ENCODE measurements at regions not wholly inside any gene's neighbourhood (a gene's known extent, or its start where the extent isn't known, plus 50 kb on each side); places are given as distances from the start of the nearest gene placed in this dataset.

DNA sequence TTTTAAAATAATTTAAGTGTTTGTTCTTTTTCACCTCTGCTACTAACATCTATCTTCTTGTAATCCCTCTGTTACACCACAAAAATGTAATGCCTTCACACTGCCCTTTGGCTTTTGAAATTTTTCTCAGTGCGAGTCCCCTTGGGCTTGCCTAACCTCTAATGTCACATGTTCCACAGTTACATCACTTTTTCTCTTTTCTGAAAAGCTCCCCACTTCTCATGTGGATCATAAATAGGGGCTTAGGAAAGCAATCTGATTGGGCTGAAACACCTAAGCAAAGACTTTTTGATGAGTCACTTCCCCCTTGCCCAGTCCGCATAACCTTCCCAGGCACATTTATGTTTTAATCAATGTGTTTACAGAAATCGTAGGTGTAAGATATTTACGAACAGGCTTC lies 288.2 kb downstream of the IPMK start:
- TF ChIP-seq, protein P1, sequence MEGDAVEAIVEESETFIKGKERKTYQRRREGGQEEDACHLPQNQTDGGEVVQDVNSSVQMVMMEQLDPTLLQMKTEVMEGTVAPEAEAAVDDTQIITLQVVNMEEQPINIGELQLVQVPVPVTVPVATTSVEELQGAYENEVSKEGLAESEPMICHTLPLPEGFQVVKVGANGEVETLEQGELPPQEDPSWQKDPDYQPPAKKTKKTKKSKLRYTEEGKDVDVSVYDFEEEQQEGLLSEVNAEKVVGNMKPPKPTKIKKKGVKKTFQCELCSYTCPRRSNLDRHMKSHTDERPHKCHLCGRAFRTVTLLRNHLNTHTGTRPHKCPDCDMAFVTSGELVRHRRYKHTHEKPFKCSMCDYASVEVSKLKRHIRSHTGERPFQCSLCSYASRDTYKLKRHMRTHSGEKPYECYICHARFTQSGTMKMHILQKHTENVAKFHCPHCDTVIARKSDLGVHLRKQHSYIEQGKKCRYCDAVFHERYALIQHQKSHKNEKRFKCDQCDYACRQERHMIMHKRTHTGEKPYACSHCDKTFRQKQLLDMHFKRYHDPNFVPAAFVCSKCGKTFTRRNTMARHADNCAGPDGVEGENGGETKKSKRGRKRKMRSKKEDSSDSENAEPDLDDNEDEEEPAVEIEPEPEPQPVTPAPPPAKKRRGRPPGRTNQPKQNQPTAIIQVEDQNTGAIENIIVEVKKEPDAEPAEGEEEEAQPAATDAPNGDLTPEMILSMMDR (IDR thresholded peaks at IDR 0.05) = no peak
- no peak for TF ChIP-seq EZH2 (IDR thresholded peaks at IDR 0.05; ENCODE audit: borderline replicate concordance, insufficient read depth, low read depth, low read length, poor library complexity, severe bottlenecking)
